Right lobe of liver (tissue), 4 donors: ENCODE measurements at regions not wholly inside any gene's neighbourhood (a gene's known extent, or its start where the extent isn't known, plus 50 kb on each side); places are given as distances from the start of the nearest gene placed in this dataset.

Source experiments
- CTCF ChIP-seq, 4 donors: fragments of 200-600 bp in 3 of 4; fragments of 450-650 bp in 1 of 4; IDR thresholded peaks; one replicate each; pipeline versions ENCODE4 v1.5.1 to v1.8.0; 2016 to 2022; ENCODE audit warnings: antibody characterized with exemption in 4 of 4, mild to moderate bottlenecking in 2 of 4
- POLR2A ChIP-seq: fragments of 450-650 bp; IDR thresholded peaks from one replicate; pipeline ENCODE4 v1.6.1; 2017; ENCODE audit warnings: antibody characterized with exemption, mild to moderate bottlenecking
- donor health status: DM: no; HTN: no; CAD: no.
- donor health status: DM: no; HTN: no; CAD: no.
- donor health status: DM: no; HTN: yes; CAD: no.

- TF ChIP-seq POLR2A = no peak
- no peak for TF ChIP-seq CTCF (IDR thresholded peaks at IDR 0.05)
Measured at GRCh38 chr7:9324513-9324912, 891.1 kb downstream of the NXPH1 start.
